GM12878 (cell line): ENCODE measurements at regions not wholly inside any gene's neighbourhood (a gene's known extent, or its start where the extent isn't known, plus 50 kb on each side); places are given as distances from the start of the nearest gene placed in this dataset.

ENCODE experiments used
- ATAC-seq: fragments of 200-7000 bp; cut with Tn5 transposase; 3 replicates; pipeline ENCODE4 v1.9.1; 2020; ENCODE audit warnings: mild to moderate bottlenecking, moderate library complexity
- BruUV-seq: library from RNA; stranded (reverse); fragments of 400-500 nt; replicated peaks from 2 replicates; lab custom pipeline; 2021; lab: Mats Ljungman, UMichigan
- CTCF ChIA-PET: fragments of 300-600 bp; sonication (Branson Sonifier 250); formaldehyde crosslinking; extraction: SDS; loops from one replicate; lab custom pipeline; 2021; ENCODE audit warnings: inconsistent platforms; lab: Yijun Ruan, JAX
- POLR2A ChIA-PET: fragments of 350-600 bp; formaldehyde crosslinking; extraction: SDS; loops from one replicate; lab custom pipeline; 2021; ENCODE audit warnings: inconsistent platforms; lab: Charles Lee
- RAD21 ChIA-PET: fragments of 300-600 bp; sonication (Branson Sonifier 250); formaldehyde crosslinking; loops from one replicate; lab custom pipeline; 2023; ENCODE audit warnings: antibody characterized with exemption; ENCODE audit not compliant: unreplicated experiment; lab: Charles Lee
- SMC1A ChIA-PET: fragments of 300-600 bp; sonication (Branson Sonifier 250); formaldehyde crosslinking; loops from one replicate; lab custom pipeline; 2023; ENCODE audit not compliant: unreplicated experiment, uncharacterized antibody; lab: Charles Lee
- DNase-seq: peaks from one replicate; pipeline ENCODE4 v3.0.0-alpha.2; 2011; ENCODE audit warnings: low read depth, low spot score
- FAIRE-seq: peaks from 3 replicates; lab custom pipeline; 2011; peaks lifted over from hg19 to GRCh38; lab: Jason Lieb, UNC
- H2AFZ ChIP-seq: 2 replicates; pipeline ENCODE4 v1.6.0; 2011; ENCODE audit warnings: low read depth, low read length, control low read depth; ENCODE audit not compliant: control insufficient read depth
- H3K27ac ChIP-seq: 2 replicates; pipeline ENCODE4 v1.5.1; 2011; ENCODE audit warnings: control low read depth; ENCODE audit not compliant: control insufficient read depth, insufficient read depth
- H3K27me3 ChIP-seq, 2 experiments: replicated peaks in 1 of 2; 2 replicates each; pipeline versions ENCODE4 v1.6.0 to v1.6.1; 2011; ENCODE audit warnings: low read length in 1 of 2; ENCODE audit not compliant: control insufficient read depth in 2 of 2, insufficient read depth in 2 of 2
- H3K36me3 ChIP-seq, 2 experiments: 2 replicates each; pipeline ENCODE4 v1.5.1; 2011; ENCODE audit warnings: low read length in 1 of 2; ENCODE audit not compliant: control insufficient read depth in 2 of 2, insufficient read depth in 2 of 2
- H3K4me1 ChIP-seq: 2 replicates; pipeline ENCODE4 v1.6.1; 2011; ENCODE audit warnings: mild to moderate bottlenecking, low read length, moderate library complexity, mixed read lengths; ENCODE audit not compliant: control insufficient read depth, insufficient read depth
- H3K4me2 ChIP-seq: 2 replicates; pipeline ENCODE4 v1.6.0; 2011; ENCODE audit warnings: control low read depth; ENCODE audit not compliant: control insufficient read depth, insufficient read depth
- H3K4me3 ChIP-seq: fragments of 200-600 bp; sonication (generic); 2 replicates; pipeline ENCODE4 v1.5.1; 2016
- H3K79me2 ChIP-seq: 2 replicates; pipeline ENCODE4 v1.6.0; 2011; ENCODE audit warnings: low read length; ENCODE audit not compliant: control insufficient read depth, insufficient read depth
- H3K9ac ChIP-seq: 2 replicates; pipeline ENCODE4 v1.8.0; 2011; ENCODE audit warnings: low read length, control low read depth, mixed read lengths; ENCODE audit not compliant: control insufficient read depth, insufficient read depth
- H3K9me3 ChIP-seq: replicated peaks from 3 replicates; pipeline ENCODE4 v1.5.1; 2011; ENCODE audit warnings: mild to moderate bottlenecking, low read length; ENCODE audit not compliant: control insufficient read depth, insufficient read depth
- H4K20me1 ChIP-seq: 2 replicates; pipeline ENCODE4 v1.6.0; 2011; ENCODE audit not compliant: control insufficient read depth, insufficient read depth
- CBX3 ChIP-seq: fragments of 200-600 bp; sonication (generic); IDR thresholded peaks from 2 replicates; pipeline ENCODE4 v1.6.1; 2016; ENCODE audit warnings: low read depth, borderline replicate concordance
- CBX5 ChIP-seq: sonication (generic); IDR thresholded peaks from 2 replicates; pipeline ENCODE4 v1.6.1; 2016; ENCODE audit warnings: low read depth, moderate library complexity, mild to moderate bottlenecking, inconsistent platforms
- DPF2 ChIP-seq: fragments of 450-650 bp; IDR thresholded peaks from 2 replicates; pipeline ENCODE4 v1.6.1; 2017; ENCODE audit warnings: mild to moderate bottlenecking
- HDGF ChIP-seq: fragments of 450-650 bp; IDR thresholded peaks from 2 replicates; pipeline ENCODE4 v1.6.1; 2016; ENCODE audit warnings: antibody characterized with exemption
- MAX ChIP-seq: IDR thresholded peaks from 2 replicates; pipeline ENCODE4 v1.6.1; 2012; ENCODE audit warnings: low read depth, low read length, improper control_type of control experiment
- MTA2 ChIP-seq: fragments of 450-650 bp; IDR thresholded peaks from 2 replicates; pipeline ENCODE4 v1.6.1; 2016; ENCODE audit warnings: low read depth, mild to moderate bottlenecking, moderate library complexity
- SIN3A ChIP-seq: IDR thresholded peaks from 2 replicates; pipeline ENCODE4 v1.6.1; 2012; ENCODE audit warnings: low read depth, low read length, improper control_type of control experiment
- SMAD5 ChIP-seq: IDR thresholded peaks from 2 replicates; pipeline ENCODE4 v1.6.1; 2016; ENCODE audit warnings: antibody characterized with exemption, low read depth
- SREBF1 ChIP-seq: IDR thresholded peaks from 2 replicates; pipeline ENCODE4 v1.6.1; 2012; ENCODE audit warnings: mild to moderate bottlenecking, low read length
- SREBF2 ChIP-seq: IDR thresholded peaks from 2 replicates; pipeline ENCODE4 v1.6.1; 2012; ENCODE audit warnings: mild to moderate bottlenecking, low read length
- ZNF622 ChIP-seq: fragments of 450-650 bp; IDR thresholded peaks from 2 replicates; pipeline ENCODE4 v1.6.1; 2017; ENCODE audit warnings: mild to moderate bottlenecking, inconsistent platforms
- ZZZ3 ChIP-seq: IDR thresholded peaks from 2 replicates; pipeline ENCODE4 v1.6.1; 2011; ENCODE audit warnings: low read depth; ENCODE audit not compliant: control insufficient read depth, insufficient read length
- WGBS: methylation state at CpG from one replicate; pipeline ENCODE4 v1.1.6; 2016; ENCODE audit warnings: low lambda C conversion rate; ENCODE audit not compliant: insufficient replicate concordance, insufficient coverage; ENCODE audit errors: missing lambda C conversion rate; 5-methylcytosine and 5-hydroxymethylcytosine counted together
- in situ Hi-C: fragments of 300-500 bp; cut with MboI; formaldehyde crosslinking; loops from 9 replicates; pipeline ENCODE4 v1.14.3; 2018; ENCODE audit warnings: mixed read lengths
- intact Hi-C: fragments of 100-400 bp; cut with micrococcal nuclease; formaldehyde crosslinking; loops from one replicate; pipeline ENCODE4 v1.14.2; 2022; ENCODE audit not compliant: unreplicated experiment
- TF ChIP-seq, protein P1 (sequence below): fragments of 450-650 bp; IDR thresholded peaks from 2 replicates; pipeline ENCODE4 v1.6.1; 2016; ENCODE audit warnings: mild to moderate bottlenecking
- TF ChIP-seq, protein P2 (sequence below): fragments of 150-350 bp; IDR thresholded peaks from 2 replicates; pipeline ENCODE4 v1.6.1; 2014; ENCODE audit warnings: mild to moderate bottlenecking, low read depth, low read length

DNA sequence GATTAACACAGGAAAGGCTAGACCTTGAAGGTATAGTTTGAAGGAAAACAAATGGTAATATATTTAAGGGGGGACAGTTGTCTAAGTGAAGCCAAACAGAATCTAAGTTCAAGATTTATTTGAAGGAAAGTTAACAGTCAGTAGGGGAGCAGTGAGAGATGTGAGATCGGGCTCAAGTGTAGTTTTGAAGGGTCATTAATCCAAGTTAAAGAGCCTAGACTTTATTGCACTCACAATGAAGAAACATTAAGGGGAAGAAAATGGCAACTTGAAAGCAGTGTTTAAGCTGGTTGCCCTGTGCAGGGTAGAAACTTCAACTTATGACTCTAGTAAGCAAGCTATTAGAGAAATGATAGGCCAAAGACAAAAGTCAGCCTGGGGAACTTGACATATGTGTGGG lies 1952.2 kb downstream of the PCDH7 start (continued):
- TF ChIP-seq CBX5 (no peak), SIN3A (no peak), CBX3 (no peak), HDGF (no peak), SREBF2 (no peak), ZNF622 (no peak), SREBF1 (no peak), ZZZ3 (no peak), MTA2 (no peak), SMAD5 (no peak)

GRCh38 chr4:32680946-32681345 lies 1960.8 kb downstream of the PCDH7 start:
- CTCF ChIA-PET: no interaction called here
- H3K27me3 ChIP-seq: no peaks in the 10 kb centered on the region
- 32% methylated on average over 6 of the region's 6 CpGs for WGBS
- FAIRE-seq (no peak), ATAC-seq (no peak)
- H3K9me3 ChIP-seq: no peaks in the 10 kb centered on the region
- H3K79me2 ChIP-seq: no peaks in the 10 kb centered on the region
- no peak overlapping the region for H3K27ac ChIP-seq
- no peak overlapping the region for H3K4me3 ChIP-seq
- H4K20me1 ChIP-seq: no peaks in the 10 kb centered on the region
- H2AFZ ChIP-seq: no peak overlapping the region
- H3K36me3 ChIP-seq: no peaks in the 10 kb centered on the region
- TF ChIP-seq, protein P1, sequence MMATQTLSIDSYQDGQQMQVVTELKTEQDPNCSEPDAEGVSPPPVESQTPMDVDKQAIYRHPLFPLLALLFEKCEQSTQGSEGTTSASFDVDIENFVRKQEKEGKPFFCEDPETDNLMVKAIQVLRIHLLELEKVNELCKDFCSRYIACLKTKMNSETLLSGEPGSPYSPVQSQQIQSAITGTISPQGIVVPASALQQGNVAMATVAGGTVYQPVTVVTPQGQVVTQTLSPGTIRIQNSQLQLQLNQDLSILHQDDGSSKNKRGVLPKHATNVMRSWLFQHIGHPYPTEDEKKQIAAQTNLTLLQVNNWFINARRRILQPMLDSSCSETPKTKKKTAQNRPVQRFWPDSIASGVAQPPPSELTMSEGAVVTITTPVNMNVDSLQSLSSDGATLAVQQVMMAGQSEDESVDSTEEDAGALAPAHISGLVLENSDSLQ: no peak
- TF ChIP-seq MAX: no peak
- no peak for TF ChIP-seq DPF2
- TF ChIP-seq, protein P2, sequence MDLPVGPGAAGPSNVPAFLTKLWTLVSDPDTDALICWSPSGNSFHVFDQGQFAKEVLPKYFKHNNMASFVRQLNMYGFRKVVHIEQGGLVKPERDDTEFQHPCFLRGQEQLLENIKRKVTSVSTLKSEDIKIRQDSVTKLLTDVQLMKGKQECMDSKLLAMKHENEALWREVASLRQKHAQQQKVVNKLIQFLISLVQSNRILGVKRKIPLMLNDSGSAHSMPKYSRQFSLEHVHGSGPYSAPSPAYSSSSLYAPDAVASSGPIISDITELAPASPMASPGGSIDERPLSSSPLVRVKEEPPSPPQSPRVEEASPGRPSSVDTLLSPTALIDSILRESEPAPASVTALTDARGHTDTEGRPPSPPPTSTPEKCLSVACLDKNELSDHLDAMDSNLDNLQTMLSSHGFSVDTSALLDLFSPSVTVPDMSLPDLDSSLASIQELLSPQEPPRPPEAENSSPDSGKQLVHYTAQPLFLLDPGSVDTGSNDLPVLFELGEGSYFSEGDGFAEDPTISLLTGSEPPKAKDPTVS: no peak
- TF ChIP-seq, all 136 proteins: peak for 0
- intact Hi-C loops: no loop called here
- BruUV-seq: no TSS peak
- SMC1A ChIA-PET: interaction anchor here (0.6 kb wide), 1 partner anchor 1718 kb away, joined by 3 read pairs; no protein-coding TSS in a partner anchor
- H3K9ac ChIP-seq: no peak overlapping the region
- RAD21 ChIA-PET: no interaction called here
- no peak for DNase-seq
- in situ Hi-C loops: no loop called here
- POLR2A ChIA-PET: no interaction called here
- H3K4me1 ChIP-seq: no peaks in the 10 kb centered on the region
- no peak overlapping the region for H3K4me2 ChIP-seq
